ENCODE measurements at regions not wholly inside any gene's neighbourhood (a gene's known extent, or its start where the extent isn't known, plus 50 kb on each side); places are given as distances from the start of the nearest gene placed in this dataset.

DNA sequence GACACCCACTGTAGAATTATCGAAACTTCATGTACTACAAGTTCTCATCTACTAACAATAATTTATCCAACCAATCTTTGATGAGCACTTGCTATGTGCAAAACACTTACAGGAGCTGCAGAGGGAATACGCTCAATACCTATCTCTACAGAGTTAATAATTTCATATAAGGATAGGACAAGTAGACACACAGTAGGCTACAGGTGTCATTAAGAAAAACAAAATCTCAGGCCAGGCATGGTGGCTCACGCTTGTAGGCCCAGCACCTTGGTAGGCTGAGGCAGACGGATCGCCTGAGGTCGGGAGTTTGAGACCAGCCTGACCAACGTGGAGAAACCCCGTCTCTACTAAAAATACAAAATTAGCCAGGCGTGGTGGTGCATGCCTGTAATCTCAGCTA is 91.3 kb upstream of the PLEKHM1 start:
- Histone ChIP-seq H3K18ac (ENCODE audit: low read depth, low read length) (no peak overlapping the region), H4K5ac (ENCODE audit: low read depth, low read length) (no peak overlapping the region), H2AK5ac (ENCODE audit: low read depth, low read length) (no peak overlapping the region), H3K14ac (replicated peaks; ENCODE audit: low read depth, low read length) (no peak overlapping the region), H3K27ac (ENCODE audit: insufficient read depth, low read length) (no peak overlapping the region), H4K8ac (ENCODE audit: low read depth in 2 of 2, low read length in 2 of 2) (no peak overlapping the region), H3K27me3 (ENCODE audit: control insufficient read depth, insufficient read depth, low read length) (no peaks in the 10 kb centered on the region), H3K36me3 (ENCODE audit: control insufficient read depth, insufficient read depth, low read length) (no peaks in the 10 kb centered on the region), H3K9me3 (ENCODE audit: control insufficient read depth, insufficient read depth, low read length) (no peaks in the 10 kb centered on the region), H4K91ac (ENCODE audit: insufficient read depth, low read depth, low read length) (no peak overlapping the region), H3K23ac (ENCODE audit: low read depth, low read length) (no peak overlapping the region), H2AFZ (replicated peaks; ENCODE audit: low read length, poor library complexity) (no peak overlapping the region), H3K4ac (ENCODE audit: low read depth, low read length) (no peak overlapping the region), H3K9me1 (ENCODE audit: insufficient read depth, low read length) (peaks cover 14% of the 10 kb centered on the region; the same call in 1 of the 2 replicates), H2AK9ac (replicated peaks; ENCODE audit: low read depth, low read length, poor library complexity) (no peak overlapping the region), H3K4me1 (ENCODE audit: control insufficient read depth, insufficient read depth, low read length) (peaks cover 3% of the 10 kb centered on the region), H3K79me1 (ENCODE audit: low read depth in 1 of 2, low read length in 2 of 2) (peaks cover 40 to 59% of the 10 kb centered on the region in 2 experiments), H2BK15ac (ENCODE audit: low read depth, low read length) (no peak overlapping the region), H4K20me1 (ENCODE audit: insufficient read depth, low read length) (peaks cover 8% of the 10 kb centered on the region; the same call in 1 of the 2 replicates), H2BK20ac (ENCODE audit: low read depth, low read length) (no peak overlapping the region), H3K56ac (ENCODE audit: extremely low read depth, insufficient read depth, low read length) (no peak overlapping the region), H3K4me3 (ENCODE audit: insufficient read depth, low read depth, low read length) (no peak overlapping the region), H2BK120ac (ENCODE audit: low read depth, low read length) (no peak overlapping the region), H2BK5ac (ENCODE audit: low read depth, low read length, poor library complexity, severe bottlenecking) (no peak overlapping the region), H3K4me2 (ENCODE audit: low read depth, low read length) (no peak overlapping the region), H3K9ac (ENCODE audit: low read depth, low read length) (no peak overlapping the region)
- intact Hi-C loops (cut with micrococcal nuclease) (no loop called here), in situ Hi-C loops (cut with MboI; ENCODE audit: low sequenced_read_pairs) (loop anchor here (25.0 kb wide), 4 partner anchors 370 to 1155 kb away; partner anchors contain the start of gene FMNL1), dilution Hi-C loops (cut with HindIII; ENCODE audit: low sequenced_read_pairs, unreplicated experiment) (no loop called here)
- no peak for TF ChIP-seq RCOR1 (IDR thresholded peaks at IDR 0.05; ENCODE audit: insufficient replicate concordance, low read length)
- TF ChIP-seq MXI1 (IDR thresholded peaks at IDR 0.05; ENCODE audit: borderline replicate concordance, low read depth, low read length) = no peak
- TF ChIP-seq FOS (IDR thresholded peaks at IDR 0.05; ENCODE audit: low read depth, low read length) = no peak
- no peak for TF ChIP-seq SMC3 (IDR thresholded peaks at IDR 0.05; ENCODE audit: low read depth, low read length)
- no peak for TF ChIP-seq MAFK (IDR thresholded peaks at IDR 0.05; ENCODE audit: low read depth, low read length)
- no peak for TF ChIP-seq NFE2L2 (IDR thresholded peaks at IDR 0.05; ENCODE audit: low read depth, low read length)
- TF ChIP-seq CHD1 (IDR thresholded peaks at IDR 0.05; ENCODE audit: low read depth, low read length) = no peak
- TF ChIP-seq MAZ (IDR thresholded peaks at IDR 0.05; ENCODE audit: borderline replicate concordance, low read depth, low read length) = no peak
- no peak for TF ChIP-seq POLR2A (IDR thresholded peaks at IDR 0.05; ENCODE audit: low read depth, low read length)
- TF ChIP-seq, protein P1, sequence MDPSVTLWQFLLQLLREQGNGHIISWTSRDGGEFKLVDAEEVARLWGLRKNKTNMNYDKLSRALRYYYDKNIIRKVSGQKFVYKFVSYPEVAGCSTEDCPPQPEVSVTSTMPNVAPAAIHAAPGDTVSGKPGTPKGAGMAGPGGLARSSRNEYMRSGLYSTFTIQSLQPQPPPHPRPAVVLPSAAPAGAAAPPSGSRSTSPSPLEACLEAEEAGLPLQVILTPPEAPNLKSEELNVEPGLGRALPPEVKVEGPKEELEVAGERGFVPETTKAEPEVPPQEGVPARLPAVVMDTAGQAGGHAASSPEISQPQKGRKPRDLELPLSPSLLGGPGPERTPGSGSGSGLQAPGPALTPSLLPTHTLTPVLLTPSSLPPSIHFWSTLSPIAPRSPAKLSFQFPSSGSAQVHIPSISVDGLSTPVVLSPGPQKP (IDR thresholded peaks at IDR 0.05; ENCODE audit: borderline replicate concordance, low read depth, low read length) = no peak
- BruUV-seq (replicated peaks) = no TSS peak
- ChIA-PET POLR2A (ENCODE audit: unreplicated experiment) (no interaction called here), CTCF (no interaction called here)
- no CpG with 5 or more reads among the region's 9 CpGs for WGBS, 2 experiments (ENCODE audit: extremely low coverage in 2 of 2, insufficient read length in 1 of 2)
- DNase-seq (no peak), ATAC-seq (ENCODE audit: low read depth) (no peak)
